Spleen (tissue), 11 donors: ENCODE measurements at regions not wholly inside any gene's neighbourhood (a gene's known extent, or its start where the extent isn't known, plus 50 kb on each side); places are given as distances from the start of the nearest gene placed in this dataset.

ENCODE experiments used
- DNase-seq: peaks from one replicate; pipeline ENCODE4 v3.0.0-alpha.2; 2020
- H3K27ac ChIP-seq, 8 donors: fragments of 200-600 bp; sonication (generic) in 7 of 8; 1 replicate in 4 of 8; 2 replicates in 4 of 8; pipeline versions ENCODE4 v1.5.0 to v1.8.0; 2016 to 2021; ENCODE audit warnings: inconsistent platforms in 4 of 8, mild to moderate bottlenecking in 4 of 8, moderate library complexity in 1 of 8
- H3K27me3 ChIP-seq, 7 donors: fragments of 200-600 bp; sonication (generic) in 6 of 7; replicated peaks in 1 of 7; 1 replicate in 4 of 7; 2 replicates in 3 of 7; pipeline versions ENCODE4 v1.5.0 to v1.8.0; 2016 to 2021; ENCODE audit warnings: inconsistent platforms in 3 of 7, mild to moderate bottlenecking in 1 of 7
- H3K36me3 ChIP-seq, 6 donors: fragments of 200-600 bp; sonication (generic) in 5 of 6; 1 replicate in 4 of 6; 2 replicates in 2 of 6; pipeline versions ENCODE4 v1.5.0 to v1.8.0; 2016 to 2021; ENCODE audit warnings: inconsistent platforms in 2 of 6
- H3K4me1 ChIP-seq, 6 donors: fragments of 200-600 bp; sonication (generic) in 5 of 6; 1 replicate in 3 of 6; 2 replicates in 3 of 6; pipeline versions ENCODE4 v1.5.0 to v1.8.0; 2016 to 2021; ENCODE audit warnings: inconsistent platforms in 3 of 6
- H3K4me3 ChIP-seq, 8 donors: fragments of 200-600 bp; sonication (generic) in 7 of 8; 1 replicate in 4 of 8; 2 replicates in 4 of 8; pipeline versions ENCODE4 v1.5.0 to v1.8.0; 2016 to 2021; ENCODE audit warnings: inconsistent platforms in 4 of 8, mild to moderate bottlenecking in 4 of 8, moderate library complexity in 2 of 8
- H3K9me3 ChIP-seq, 8 donors: fragments of 200-600 bp; sonication (generic) in 7 of 8; 1 replicate in 4 of 8; 2 replicates in 4 of 8; pipeline versions ENCODE4 v1.5.0 to v1.8.0; 2016 to 2021; ENCODE audit warnings: inconsistent platforms in 4 of 8
- POLR2A ChIP-seq, 3 donors: fragments of 450-650 bp; IDR thresholded peaks; one replicate each; pipeline ENCODE4 v1.5.1; 2017; ENCODE audit warnings: antibody characterized with exemption in 3 of 3, mild to moderate bottlenecking in 1 of 3
- POLR2AphosphoS5 ChIP-seq, 3 donors: sonication (generic); formaldehyde crosslinking; IDR thresholded peaks; one replicate each; pipeline ENCODE4 v1.5.1; 2017; ENCODE audit warnings: antibody characterized with exemption in 3 of 3
- WGBS, 5 donors: extraction: QIAGEN DNeasy Blood & Tissue Kit in 3 of 5; methylation state at CpG; one replicate each; pipeline versions ENCODE4 v1.1.5 to v1.1.7; 2013 to 2018; 5-methylcytosine and 5-hydroxymethylcytosine counted together
- intact Hi-C: fragments of 100-400 bp; cut with DNase I; formaldehyde crosslinking; loops from one replicate; pipeline ENCODE4 v1.15.0; 2023; ENCODE audit warnings: low total_unique reads
- TF ChIP-seq, protein P1 (sequence below), 11 experiments: fragments of 200-600 bp in 7 of 11; fragments of 450-650 bp in 4 of 11; sonication (generic) in 4 of 11; IDR thresholded peaks in 8 of 11; conservative IDR thresholded peaks in 3 of 11; 1 replicate in 7 of 11; 2 replicates in 4 of 11; pipeline versions ENCODE4 v1.4.0 to v1.8.0; 2016 to 2021; ENCODE audit warnings: antibody characterized with exemption in 11 of 11, inconsistent platforms in 4 of 11, mild to moderate bottlenecking in 1 of 11
- donor health status: healthy with polysubstance abuse.
- donor health status: DM: no; HTN: no; CAD: no; lungs with moderate emphysema.
- donor health status: DM: no; HTN: no; CAD: no.
- donor health status: Bipolar disorder and iron deficiency.
- donor health status: healthy.
- donor health status: DM: no; HTN: no; CAD: no.
- donor health status: DM: yes; HTN: yes; CAD: no.

DNA sequence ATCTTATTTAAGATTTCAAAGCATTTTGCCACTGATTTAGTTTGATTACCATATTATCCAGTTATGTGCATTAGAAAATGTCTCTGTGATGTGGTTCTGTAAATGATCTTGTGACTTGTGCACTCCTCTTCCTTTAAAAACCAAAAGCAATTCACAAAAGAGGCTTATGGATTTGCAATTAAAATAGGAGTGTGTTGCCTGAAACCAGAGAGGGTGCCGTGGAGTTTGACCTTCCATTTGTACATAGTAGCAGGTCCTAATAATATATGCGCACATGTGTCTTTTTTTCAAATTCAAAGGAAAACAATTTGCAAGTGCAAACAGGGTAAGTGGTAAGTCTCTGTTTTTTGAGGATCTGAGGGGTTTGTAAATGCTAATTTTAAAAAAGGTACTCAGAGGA, 470.9 kb downstream of the VRK1 start:
- intact Hi-C loops: no loop called here
- Histone ChIP-seq H3K27ac (no peak overlapping the region), H3K4me1 (no peaks in the 10 kb centered on the region), H3K36me3 (no peaks in the 10 kb centered on the region), H3K4me3 (no peak overlapping the region), H3K27me3 (no peaks in the 10 kb centered on the region), H3K9me3 (no peaks in the 10 kb centered on the region)
- WGBS, 5 donors: 77 to 86% (median 83%) methylated on average over 2 of the region's 2 CpGs
- no peak for TF ChIP-seq POLR2AphosphoS5 (IDR thresholded peaks at IDR 0.05)
- no peak for TF ChIP-seq POLR2A (IDR thresholded peaks at IDR 0.05)
- TF ChIP-seq, protein P1, sequence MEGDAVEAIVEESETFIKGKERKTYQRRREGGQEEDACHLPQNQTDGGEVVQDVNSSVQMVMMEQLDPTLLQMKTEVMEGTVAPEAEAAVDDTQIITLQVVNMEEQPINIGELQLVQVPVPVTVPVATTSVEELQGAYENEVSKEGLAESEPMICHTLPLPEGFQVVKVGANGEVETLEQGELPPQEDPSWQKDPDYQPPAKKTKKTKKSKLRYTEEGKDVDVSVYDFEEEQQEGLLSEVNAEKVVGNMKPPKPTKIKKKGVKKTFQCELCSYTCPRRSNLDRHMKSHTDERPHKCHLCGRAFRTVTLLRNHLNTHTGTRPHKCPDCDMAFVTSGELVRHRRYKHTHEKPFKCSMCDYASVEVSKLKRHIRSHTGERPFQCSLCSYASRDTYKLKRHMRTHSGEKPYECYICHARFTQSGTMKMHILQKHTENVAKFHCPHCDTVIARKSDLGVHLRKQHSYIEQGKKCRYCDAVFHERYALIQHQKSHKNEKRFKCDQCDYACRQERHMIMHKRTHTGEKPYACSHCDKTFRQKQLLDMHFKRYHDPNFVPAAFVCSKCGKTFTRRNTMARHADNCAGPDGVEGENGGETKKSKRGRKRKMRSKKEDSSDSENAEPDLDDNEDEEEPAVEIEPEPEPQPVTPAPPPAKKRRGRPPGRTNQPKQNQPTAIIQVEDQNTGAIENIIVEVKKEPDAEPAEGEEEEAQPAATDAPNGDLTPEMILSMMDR (IDR thresholded peaks at IDR 0.05 in 8 of 11, conservative IDR thresholded peaks at IDR 0.05 in 3 of 11): no peak
- DNase-seq: no peak

DNA sequence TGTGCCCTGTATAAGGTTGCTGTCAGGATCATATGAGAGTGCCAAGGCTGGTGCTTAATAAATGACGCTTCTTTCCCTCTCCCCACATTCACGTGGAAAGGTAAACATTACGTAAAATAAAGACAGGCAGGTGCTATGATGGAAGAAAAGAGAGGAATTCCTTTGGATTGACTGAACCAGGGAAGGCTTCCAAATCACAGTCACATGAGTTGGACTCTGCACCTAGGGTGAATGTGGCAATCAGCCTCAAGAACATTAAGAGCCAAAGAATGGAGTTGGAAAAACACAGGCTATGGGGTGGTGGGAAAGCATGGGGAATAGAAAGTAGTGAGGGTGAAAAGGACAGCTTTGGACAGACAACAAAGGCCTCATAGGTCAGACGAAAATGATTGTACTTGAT, 473.1 kb downstream of the VRK1 start:
- intact Hi-C loops: no loop called here
- Histone ChIP-seq H3K36me3 (no peaks in the 10 kb centered on the region), H3K9me3 (no peaks in the 10 kb centered on the region), H3K27me3 (peaks cover 0 to 3% (median 0%) of the 10 kb centered on the region in 7 donors), H3K4me3 (no peak overlapping the region), H3K27ac (no peak overlapping the region), H3K4me1 (no peaks in the 10 kb centered on the region)
- TF ChIP-seq, protein P1 (IDR thresholded peaks at IDR 0.05 in 8 of 11, conservative IDR thresholded peaks at IDR 0.05 in 3 of 11): no peak
- no peak for TF ChIP-seq POLR2AphosphoS5 (IDR thresholded peaks at IDR 0.05)
- no peak for TF ChIP-seq POLR2A (IDR thresholded peaks at IDR 0.05)
- 85 to 93% (median 90%) methylated on average over 4 of the region's 4 CpGs for WGBS, 5 donors
- DNase-seq: no peak

DNA sequence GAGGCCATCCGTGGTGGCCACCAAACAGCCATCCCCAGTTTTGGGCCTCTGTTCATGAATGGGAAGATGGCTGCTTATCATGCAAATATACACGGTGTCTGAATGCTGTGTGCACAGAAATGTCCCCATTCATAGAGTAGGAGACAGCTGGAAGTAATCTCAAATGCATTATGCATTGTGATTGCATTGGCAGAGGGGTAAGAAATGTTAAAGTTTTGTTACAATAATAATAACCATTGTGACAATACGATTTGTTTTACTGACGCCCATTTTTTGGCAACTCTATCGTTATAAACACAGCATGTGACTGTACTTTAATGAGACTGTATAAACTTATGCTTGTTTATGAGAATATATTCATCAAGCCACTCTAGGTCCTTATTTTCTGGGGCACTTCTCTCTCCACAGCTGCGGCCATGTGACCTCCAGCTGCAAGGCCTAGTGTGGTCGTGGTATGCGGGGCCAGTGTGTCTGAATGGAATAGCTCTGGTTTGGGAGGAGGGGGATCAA, 474.3 kb downstream of the VRK1 start:
- Histone ChIP-seq H3K4me3 (no peak overlapping the region), H3K9me3 (no peaks in the 10 kb centered on the region), H3K27me3 (peaks cover 0 to 12% (median 0%) of the 10 kb centered on the region in 7 donors), H3K36me3 (no peaks in the 10 kb centered on the region), H3K4me1 (no peaks in the 10 kb centered on the region), H3K27ac (no peak overlapping the region)
- no peak for DNase-seq
- intact Hi-C loops: no loop called here
- 76 to 80% (median 78%) methylated on average over 8 of the region's 8 CpGs for WGBS, 5 donors
- TF ChIP-seq POLR2A (IDR thresholded peaks at IDR 0.05) (no peak), POLR2AphosphoS5 (IDR thresholded peaks at IDR 0.05) (no peak)
- TF ChIP-seq, protein P1 (IDR thresholded peaks at IDR 0.05 in 8 of 11, conservative IDR thresholded peaks at IDR 0.05 in 3 of 11): no peak

DNA sequence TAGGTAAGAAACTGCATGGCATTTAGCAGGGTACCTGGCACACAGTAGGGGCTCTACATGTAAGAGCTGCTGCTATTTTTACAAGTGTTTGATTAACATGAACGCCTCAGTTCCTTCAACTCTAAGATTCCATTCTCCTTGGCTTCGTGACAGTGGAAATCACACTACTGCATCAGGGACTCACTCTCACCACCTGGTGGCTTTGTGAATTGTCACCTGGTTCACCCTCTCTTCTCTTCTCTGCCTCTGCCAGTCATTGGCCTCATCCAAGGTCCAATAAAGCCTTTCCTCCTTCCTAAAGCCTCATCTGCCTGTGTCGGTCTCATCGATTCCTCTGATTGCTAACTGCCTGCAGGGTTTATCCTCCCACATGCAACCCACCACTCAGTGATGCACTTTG, 476.4 kb downstream of the VRK1 start:
- DNase-seq: no peak
- Histone ChIP-seq H3K9me3 (no peaks in the 10 kb centered on the region), H3K4me1 (no peaks in the 10 kb centered on the region), H3K27ac (no peak overlapping the region), H3K4me3 (no peak overlapping the region), H3K27me3 (peaks cover 0 to 25% (median 0%) of the 10 kb centered on the region in 7 donors), H3K36me3 (no peaks in the 10 kb centered on the region)
- intact Hi-C loops: no loop called here
- 84 to 90% (median 88%) methylated on average over 4 of the region's 4 CpGs for WGBS, 5 donors
- TF ChIP-seq POLR2A (IDR thresholded peaks at IDR 0.05): no peak
- TF ChIP-seq POLR2AphosphoS5 (IDR thresholded peaks at IDR 0.05): no peak
- TF ChIP-seq, protein P1 (IDR thresholded peaks at IDR 0.05 in 8 of 11, conservative IDR thresholded peaks at IDR 0.05 in 3 of 11): no peak
